SU-DHL-6 (cell line): ENCODE measurements at regions not wholly inside any gene's neighbourhood (a gene's known extent, or its start where the extent isn't known, plus 50 kb on each side); places are given as distances from the start of the nearest gene placed in this dataset.
"Not testable (repeated sequence)": the region's sequence is repeated elsewhere in the genome, so short reads cannot be mapped to it uniquely, and the experiment has no call there.

ENCODE experiments used
- EZH2phosphoT487 ChIP-seq: fragments of 200-600 bp; sonication (generic), shearing (Covaris generic); conservative IDR thresholded peaks from 2 replicates; pipeline ENCODE4 v1.6.1; 2018; ENCODE audit warnings: mild to moderate bottlenecking, antibody characterized with exemption, low read length, moderate library complexity, mixed read lengths
- TF ChIP-seq, protein P1 (sequence below): fragments of 200-600 bp; sonication (generic); IDR thresholded peaks from one replicate; pipeline ENCODE4 v1.5.1; 2017; ENCODE audit warnings: antibody characterized with exemption, mild to moderate bottlenecking, low read length, moderate library complexity; ENCODE audit not compliant: insufficient read depth, poor library complexity, severe bottlenecking

DNA sequence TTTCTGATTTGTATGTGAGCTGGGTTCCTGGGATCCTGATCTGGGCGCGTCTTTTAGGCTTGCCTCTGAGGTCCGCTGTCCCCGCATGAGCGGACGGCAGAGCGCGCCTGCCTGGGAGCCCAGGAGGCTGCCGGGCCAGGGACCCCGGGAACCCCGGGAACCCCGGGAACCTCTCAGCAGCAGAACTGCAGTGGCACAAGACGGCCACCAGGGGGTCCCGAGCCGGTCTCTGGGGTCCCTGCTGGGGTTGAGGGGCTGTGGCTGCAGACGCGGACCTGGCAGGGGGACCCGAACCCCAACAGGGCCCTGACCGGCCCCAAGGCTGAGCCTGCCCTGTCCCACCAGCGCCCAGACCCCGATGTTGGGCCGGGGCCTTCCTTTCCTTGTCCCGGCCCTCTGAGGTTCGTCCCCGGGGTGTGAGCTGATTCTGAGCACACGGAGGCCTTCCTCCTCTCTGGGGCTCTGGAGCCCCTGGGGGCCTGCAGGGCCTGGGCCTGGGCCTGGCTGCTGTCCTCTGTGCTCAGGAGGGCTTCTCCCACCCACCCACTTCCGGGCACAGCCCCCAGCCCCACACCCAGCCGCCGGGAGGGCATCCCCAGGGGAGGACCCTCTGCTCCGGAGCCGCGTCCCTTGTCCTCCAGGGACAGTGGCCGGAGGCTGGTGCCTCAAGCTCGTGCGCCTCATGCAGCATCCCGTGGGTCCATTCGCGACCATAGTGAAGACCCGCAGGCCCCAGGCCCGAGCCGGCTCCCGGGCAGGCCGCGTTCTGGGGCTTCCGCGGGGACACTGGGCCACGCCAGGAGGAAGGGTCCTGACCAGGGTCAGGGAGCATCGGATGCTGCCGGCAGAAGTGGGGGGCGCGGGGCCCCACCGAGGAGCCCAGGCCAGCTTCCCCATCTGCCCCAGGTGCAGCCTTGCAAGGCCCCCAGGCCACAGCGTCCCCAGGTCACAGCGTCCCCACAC, 152.9 kb downstream of the TMEM121 start:
- TF ChIP-seq, protein P1, sequence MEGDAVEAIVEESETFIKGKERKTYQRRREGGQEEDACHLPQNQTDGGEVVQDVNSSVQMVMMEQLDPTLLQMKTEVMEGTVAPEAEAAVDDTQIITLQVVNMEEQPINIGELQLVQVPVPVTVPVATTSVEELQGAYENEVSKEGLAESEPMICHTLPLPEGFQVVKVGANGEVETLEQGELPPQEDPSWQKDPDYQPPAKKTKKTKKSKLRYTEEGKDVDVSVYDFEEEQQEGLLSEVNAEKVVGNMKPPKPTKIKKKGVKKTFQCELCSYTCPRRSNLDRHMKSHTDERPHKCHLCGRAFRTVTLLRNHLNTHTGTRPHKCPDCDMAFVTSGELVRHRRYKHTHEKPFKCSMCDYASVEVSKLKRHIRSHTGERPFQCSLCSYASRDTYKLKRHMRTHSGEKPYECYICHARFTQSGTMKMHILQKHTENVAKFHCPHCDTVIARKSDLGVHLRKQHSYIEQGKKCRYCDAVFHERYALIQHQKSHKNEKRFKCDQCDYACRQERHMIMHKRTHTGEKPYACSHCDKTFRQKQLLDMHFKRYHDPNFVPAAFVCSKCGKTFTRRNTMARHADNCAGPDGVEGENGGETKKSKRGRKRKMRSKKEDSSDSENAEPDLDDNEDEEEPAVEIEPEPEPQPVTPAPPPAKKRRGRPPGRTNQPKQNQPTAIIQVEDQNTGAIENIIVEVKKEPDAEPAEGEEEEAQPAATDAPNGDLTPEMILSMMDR = not testable (repeated sequence)
- not testable (repeated sequence) for TF ChIP-seq EZH2phosphoT487
